ENCODE measurements at regions not wholly inside any gene's neighbourhood (a gene's known extent, or its start where the extent isn't known, plus 50 kb on each side); places are given as distances from the start of the nearest gene placed in this dataset.
"Not testable (repeated sequence)": the region's sequence is repeated elsewhere in the genome, so short reads cannot be mapped to it uniquely, and the experiment has no call there.

DNA sequence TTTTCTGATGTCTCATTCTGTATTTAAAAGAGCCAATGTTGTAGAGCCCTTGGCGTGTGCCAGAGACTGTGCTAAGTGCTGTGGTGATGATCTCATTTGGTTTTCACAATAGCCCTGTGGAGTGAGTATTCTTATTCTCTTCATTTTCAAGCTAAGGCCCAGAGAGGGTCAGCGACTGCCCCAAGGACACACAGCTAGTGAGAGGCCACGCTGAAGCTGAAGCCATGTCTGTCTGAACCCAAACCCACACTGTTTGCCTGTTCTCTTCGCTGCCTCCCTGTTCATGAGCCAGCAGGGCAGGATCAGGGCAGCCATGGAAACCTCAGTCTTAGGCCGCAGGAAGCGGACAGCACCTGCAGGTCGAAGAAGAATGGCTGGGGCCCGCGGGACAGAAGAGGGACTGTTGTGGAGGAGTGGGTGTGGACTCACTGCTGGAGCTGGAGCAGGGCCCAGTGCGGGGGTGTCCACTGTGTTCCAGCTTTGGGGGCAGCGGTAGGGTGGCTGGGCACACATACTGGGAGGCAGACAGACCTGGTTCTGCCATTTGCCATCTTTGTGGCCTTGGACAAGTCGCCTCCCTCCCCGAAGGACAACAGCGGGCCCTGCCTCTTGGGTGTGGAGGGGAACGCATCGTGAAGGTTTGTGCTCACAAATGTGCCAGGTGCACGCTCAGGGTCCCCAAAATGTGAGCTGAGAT lies 257.9 kb upstream of the MVB12B start:
- DNase-seq (ENCODE audit: low read depth): no peak
- TF ChIP-seq CTCF (IDR thresholded peaks at IDR 0.05; ENCODE audit: insufficient read depth, low read depth, low read length, missing control alignments): no peak
- H3K4me3 ChIP-seq (ENCODE audit: low read length): no peak overlapping the region

- TF ChIP-seq CTCF (IDR thresholded peaks at IDR 0.05; ENCODE audit: insufficient read depth, low read depth, low read length, missing control alignments): no peak
- DNase-seq (ENCODE audit: low read depth): no peak
- H3K4me3 ChIP-seq (ENCODE audit: low read length): no peak overlapping the region
Measured at GRCh38 chr9:126069400-126069955, 257.2 kb upstream of the MVB12B start.

DNA sequence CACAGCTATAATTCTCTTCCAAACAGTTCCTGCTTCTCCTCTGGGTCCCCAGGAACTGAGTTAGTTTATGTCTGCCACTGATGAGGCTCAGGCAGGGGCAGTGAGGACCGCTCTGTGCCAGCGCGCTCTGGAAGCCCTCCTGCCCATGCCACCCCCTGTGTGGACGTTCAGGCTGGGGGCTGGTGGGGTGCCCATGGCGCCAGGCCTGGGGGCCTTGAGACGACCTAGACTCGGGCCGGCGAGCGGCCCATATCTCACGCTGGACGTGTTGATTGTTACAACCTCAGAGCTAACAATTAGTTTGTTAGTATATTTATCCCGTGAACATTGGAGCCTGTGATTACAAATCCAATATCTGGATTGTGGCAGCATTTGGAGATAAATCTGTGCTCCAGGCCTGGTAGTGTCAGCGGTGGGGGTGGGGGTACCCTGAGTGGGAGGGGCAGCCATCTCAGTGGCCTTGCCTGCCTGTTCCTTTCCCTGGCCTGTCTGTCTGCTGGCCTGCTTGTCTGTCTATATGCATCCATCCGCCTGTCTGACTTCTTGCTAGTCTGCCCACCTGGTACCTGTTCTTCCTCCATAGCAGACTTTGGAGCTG lies 256.5 kb upstream of the MVB12B start:
- TF ChIP-seq CTCF (IDR thresholded peaks at IDR 0.05; ENCODE audit: insufficient read depth, low read depth, low read length, missing control alignments): no peak
- no peak for DNase-seq (ENCODE audit: low read depth)
- H3K4me3 ChIP-seq (ENCODE audit: low read length): no peak overlapping the region

GRCh38 chr9:126071076-126071750 lies 255.4 kb upstream of the MVB12B start:
- DNase-seq (ENCODE audit: low read depth): no peak
- H3K4me3 ChIP-seq (ENCODE audit: low read length): no peak overlapping the region
- no peak for TF ChIP-seq CTCF (IDR thresholded peaks at IDR 0.05; ENCODE audit: insufficient read depth, low read depth, low read length, missing control alignments)

GRCh38 chr9:126077656-126078055 lies 249.0 kb upstream of the MVB12B start:
- not testable (repeated sequence) for H3K4me3 ChIP-seq (ENCODE audit: low read length); DNase-seq (ENCODE audit: low read depth)

GRCh38 chr9:126080641-126081040 lies 246.0 kb upstream of the MVB12B start:
- no peak overlapping the region for H3K4me3 ChIP-seq (ENCODE audit: low read length)
- no peak for DNase-seq (ENCODE audit: low read depth)
- TF ChIP-seq CTCF (IDR thresholded peaks at IDR 0.05; ENCODE audit: insufficient read depth, low read depth, low read length, missing control alignments): no peak

DNA sequence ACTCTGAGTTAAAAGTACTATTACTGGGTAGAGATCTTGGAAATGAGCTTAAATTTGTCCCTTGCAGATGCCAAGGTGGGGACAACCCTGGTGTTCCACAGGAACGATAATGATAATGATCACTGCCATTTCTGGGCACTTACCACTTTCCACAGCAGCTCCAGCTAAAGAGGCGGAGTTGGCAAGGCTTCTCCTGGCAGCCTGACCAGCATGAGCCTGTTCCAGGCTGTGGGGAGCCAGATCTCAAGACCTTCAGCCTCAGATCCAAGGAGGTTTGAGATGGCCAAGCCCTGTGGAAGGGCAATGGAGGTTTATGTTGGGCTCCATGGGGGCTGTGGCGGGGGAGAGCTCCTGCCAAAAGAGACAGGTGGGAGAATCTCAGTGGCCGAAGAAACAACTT lies 244.9 kb upstream of the MVB12B start:
- H3K4me3 ChIP-seq (ENCODE audit: low read length): no peak overlapping the region
- no peak for TF ChIP-seq CTCF (IDR thresholded peaks at IDR 0.05; ENCODE audit: insufficient read depth, low read depth, low read length, missing control alignments)
- DNase-seq (ENCODE audit: low read depth): no peak

Measured in epithelial cell of esophagus (primary cell).